ENCODE measurements at regions not wholly inside any gene's neighbourhood (a gene's known extent, or its start where the extent isn't known, plus 50 kb on each side); places are given as distances from the start of the nearest gene placed in this dataset.

DNA sequence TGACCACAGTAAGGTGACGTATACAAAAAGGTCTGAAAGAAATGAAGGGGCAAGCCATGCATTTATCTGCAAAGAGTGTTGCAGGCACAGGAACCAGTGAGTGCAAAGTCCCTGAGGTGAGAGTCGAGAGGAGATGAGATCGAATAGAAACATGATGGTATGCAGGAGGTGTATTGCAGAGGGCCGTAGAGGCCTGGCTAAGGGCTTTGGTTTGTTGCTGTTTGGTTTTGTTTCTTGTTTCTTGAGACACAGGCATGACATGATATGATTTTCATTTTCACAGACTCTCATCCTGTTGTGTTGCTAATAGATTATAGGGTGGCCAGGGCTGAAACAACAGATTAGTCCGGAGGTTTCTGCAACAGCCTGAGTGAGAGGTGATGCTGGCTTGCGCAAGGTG is 80.4 kb downstream of the HSPH1 start:
- DNase-seq = no peak

DNA sequence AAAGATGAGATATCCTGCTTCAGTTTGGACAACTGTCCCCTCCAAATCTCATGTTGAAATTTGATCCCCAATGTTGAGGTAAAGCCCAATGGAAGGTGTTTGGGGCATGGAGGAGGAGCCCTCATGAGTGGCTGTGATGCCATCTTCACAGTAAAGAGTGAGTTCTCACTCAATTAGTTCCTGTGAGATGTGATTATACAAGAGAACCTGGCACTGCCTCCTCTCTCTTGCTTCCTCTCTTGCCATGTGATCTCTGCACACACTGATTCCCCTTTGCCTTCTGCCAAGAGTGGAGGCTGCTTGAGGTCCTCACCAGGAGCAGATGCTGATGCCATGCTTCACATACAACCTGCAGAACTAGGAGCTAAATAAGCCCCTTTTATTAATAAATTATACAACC is 86.9 kb downstream of the HSPH1 start:
- no peak for DNase-seq

DNA sequence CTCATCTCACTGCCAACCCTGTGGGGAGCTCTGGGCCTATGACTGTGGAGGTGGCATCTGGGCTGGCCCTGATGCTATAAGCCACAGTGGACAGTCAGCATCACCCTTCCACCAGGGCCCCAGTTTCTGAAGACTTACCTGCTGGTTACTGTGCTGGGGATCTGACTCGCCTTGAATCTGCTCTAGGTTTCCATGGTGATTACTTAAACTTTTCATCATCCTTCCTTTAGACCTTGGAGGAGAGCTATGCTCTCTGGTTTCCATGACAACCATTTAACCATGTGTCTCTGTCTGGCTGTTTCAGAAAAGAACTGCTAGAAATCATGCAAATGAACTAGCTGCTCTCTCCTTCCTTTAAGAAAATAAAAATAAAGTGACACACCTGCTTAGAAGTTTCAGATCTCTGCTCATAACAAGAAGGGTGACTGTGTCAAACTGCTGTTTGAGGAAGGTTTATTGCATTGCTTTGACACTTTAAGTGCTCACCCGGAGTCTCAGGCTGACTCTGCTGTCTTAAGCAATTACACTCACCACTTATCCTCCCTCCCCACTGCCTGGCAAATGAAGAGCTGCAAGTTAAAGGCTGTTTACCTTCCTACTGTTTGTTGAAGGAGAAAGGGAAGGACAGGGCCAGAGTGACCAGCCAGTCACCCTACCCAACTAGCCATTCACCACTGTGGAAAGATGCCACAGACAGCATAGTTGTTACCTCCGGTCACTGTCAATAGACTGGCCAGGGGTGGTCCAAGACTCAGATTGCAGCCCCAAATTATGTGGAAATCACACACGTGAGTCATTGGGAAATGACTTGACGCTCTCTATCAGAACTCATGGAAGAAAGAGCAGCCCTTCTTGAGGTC is 87.6 kb downstream of the HSPH1 start:
- peak; percentile 53 for DNase-seq

DNA sequence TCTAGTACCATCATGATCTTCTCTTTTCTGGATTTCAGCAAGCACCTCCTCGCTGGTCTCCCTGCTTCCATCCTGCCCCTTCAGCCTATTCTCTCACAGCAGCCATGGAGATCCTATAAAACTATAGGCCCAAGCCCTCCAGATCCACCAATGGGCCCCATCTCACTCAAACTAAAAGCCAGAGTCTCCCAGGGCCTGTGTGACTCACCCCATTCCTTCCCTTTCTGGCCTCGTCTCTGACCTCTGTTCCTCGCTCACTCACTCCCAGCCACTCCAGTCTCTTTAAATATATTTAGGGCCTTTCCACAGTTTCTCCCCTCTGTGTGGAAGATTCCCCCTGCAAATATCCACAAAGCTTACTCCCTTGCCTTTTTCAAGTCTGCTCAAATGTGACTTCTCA is 89.7 kb downstream of the HSPH1 start:
- DNase-seq = no peak

DNA sequence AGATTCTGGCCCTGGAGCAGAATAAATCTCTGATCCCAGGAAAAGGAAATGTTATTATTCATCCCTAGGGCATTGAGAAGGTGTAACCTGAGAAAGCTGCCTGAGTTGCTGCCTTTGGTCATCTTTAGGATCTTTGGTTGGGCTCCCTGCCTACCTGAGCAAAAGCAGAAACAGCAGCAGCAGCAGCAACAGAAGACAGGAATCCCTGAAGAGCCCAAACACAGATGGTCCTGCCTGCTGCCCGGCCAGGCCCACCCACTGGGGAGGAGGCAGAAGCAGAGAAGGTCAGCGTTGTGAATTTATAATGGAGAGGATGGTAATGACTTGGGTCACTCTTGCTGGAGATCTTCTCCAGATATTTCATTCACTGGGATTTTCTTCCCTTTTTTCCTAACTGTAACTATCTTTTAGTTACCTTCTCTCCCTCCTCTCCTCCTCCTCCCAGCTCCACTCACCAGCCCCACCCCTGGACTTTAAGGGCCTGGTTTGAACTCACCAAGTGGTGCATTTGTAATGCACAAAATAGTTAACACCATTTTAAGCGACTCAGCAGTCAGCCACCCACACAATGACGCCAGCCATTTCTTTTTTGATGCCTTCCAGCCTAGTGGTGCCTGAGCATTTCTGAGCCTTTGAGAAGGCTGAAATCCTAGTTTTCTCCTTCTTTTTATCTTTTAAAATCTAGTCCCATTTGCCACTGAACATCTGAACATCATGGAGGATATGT is 91.7 kb downstream of the HSPH1 start:
- DNase-seq = peak; percentile 12

DNA sequence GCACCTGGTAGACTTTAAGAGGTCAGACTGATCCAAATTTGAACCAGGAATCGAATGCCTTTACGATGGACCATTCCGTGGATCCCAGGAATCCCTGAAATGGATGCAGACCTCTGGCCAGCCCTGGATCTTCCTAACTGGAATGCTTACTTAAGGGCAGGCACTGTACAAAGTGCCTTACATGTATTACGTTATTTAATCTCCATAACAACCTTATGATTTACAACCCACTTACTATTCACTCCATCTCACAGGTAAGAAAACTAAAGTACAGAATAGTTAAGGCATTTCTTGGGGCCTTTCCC is 93.6 kb downstream of the HSPH1 start:
- no peak for DNase-seq

DNA sequence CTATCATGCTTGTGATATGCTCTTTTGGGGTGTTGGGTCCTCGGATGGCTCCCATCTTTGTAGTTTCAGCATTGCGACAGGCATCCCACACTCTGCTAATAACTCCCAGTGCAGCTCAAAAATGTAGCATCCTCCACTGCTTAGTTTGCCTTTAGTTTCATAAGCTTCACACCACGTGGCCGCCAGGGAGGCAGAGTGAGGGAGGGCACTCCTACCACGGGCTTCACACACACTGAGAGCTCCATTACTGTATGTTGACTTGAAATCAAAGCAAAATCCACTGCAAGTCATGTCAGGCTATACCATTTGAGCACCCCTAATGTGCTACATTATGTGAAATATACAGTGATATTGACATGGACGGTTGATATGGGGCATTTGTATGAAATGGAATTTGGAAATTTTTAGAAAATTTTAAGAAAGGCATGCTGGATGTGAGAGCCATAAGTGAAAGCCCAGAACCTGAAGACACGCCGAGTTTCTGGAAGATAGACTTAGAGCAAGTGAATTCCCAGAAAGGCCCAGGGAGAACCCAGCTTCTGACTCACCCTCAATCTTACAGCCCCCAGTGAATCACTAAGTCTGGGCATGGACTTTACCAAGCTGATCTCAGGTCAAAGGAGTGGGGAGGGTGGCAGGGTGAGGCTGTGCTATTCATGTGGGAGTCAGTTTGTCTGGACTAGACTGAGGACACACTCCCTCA is 94.1 kb downstream of the HSPH1 start:
- no peak for DNase-seq

DNA sequence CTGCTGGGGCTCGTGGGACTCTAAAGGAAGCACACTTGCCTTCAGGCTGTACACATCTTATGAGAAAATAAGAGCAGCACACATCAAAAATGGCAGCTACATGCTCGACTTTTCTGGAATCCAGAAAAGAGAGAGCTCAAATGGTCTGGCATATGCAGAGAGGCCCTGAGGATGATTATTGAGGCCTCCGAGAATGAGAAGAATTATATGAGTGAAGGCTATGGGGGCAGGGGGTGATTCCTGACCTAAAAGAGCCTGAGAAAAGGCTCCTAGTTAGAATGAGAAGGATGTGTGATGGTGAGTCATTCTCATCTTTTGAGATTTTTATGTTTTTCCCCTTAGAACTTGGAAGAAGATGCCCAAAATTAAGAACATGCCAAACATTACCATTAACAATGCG is 97.1 kb downstream of the HSPH1 start:
- DNase-seq = no peak

DNA sequence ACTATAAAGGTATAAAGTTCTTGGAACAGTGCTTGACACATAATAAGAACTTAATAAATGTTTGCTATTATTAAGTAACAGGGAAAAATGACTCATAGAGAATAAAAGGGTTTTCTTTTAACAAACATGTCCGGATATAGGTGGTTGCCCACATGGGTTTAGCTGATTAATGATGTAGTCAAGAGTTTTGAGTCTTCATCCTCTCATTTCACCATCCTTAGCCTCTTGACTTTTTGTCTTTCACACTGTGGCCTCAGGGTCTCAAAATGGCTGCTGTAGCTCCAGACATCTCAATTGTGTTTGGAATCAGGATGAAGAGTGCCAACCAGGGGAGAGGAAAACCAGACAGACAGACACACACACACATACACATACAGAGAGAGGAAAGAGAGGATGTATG is 97.9 kb downstream of the HSPH1 start:
- DNase-seq = no peak

DNA sequence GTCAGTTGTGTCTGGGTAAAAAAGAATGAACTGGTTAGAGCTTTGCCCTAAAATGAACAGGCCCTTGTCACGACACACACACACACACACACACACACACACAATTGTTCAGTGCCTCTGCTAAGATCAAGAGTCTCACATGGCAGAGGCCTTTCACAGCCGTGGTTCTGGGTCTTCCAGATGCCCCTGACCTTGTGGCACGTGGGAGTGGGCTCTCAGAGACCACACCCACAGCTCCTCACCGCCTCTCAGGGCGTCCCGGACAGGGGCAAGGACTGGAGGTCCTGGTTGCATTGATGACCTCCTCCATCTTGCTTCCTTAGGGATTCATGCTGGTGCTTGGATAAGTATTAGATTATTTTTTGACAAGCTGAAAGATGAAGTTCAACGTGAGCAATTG is 101.0 kb downstream of the HSPH1 start:
- DNase-seq = no peak

DNA sequence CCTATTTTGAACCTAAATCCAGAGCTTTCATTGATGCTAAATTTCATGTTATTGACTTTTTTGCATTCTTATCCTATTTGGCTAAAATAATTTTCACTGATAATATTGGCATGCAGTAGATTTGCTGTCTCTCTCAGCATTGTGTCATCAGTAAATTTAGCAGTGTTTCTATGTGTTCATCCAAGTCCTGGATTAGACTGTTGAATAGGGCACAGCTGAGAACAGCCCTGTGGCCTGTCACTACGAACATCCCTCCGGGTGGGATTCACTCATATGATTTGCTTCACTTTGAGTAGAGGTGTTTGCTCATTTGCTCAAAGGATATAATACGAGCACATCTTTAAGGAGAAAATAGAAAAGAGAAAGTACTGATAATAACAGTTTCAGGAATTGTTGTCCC is 101.5 kb downstream of the HSPH1 start:
- DNase-seq = no peak

DNA sequence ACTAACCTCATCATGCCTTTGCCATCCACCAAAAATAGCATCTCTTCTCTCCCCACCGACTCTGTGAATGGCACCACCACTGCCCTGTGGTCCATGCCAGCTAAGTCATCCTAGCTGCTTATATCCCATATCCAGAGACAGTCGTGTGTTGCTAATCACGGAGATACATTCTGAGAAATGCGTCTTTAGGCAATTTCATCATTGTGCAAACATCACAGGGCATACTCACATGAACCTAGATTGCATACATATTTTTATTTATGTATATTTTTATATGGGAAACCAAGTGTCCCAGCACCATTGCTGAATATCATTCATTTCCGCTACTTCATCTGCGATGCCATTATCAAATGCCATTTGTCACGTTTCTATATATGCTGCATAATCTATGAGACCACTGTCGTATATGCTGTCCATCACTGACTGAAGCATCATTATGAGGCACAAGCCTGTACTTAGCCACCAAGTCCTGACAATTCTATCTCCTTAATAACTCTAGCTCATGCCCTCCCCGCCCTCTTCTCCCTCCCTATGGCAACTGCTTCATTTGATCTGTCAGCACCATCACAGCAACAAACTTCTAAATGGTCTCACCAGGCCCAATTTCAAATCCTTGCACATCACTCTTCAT is 104.2 kb downstream of the HSPH1 start:
- DNase-seq = no peak

DNA sequence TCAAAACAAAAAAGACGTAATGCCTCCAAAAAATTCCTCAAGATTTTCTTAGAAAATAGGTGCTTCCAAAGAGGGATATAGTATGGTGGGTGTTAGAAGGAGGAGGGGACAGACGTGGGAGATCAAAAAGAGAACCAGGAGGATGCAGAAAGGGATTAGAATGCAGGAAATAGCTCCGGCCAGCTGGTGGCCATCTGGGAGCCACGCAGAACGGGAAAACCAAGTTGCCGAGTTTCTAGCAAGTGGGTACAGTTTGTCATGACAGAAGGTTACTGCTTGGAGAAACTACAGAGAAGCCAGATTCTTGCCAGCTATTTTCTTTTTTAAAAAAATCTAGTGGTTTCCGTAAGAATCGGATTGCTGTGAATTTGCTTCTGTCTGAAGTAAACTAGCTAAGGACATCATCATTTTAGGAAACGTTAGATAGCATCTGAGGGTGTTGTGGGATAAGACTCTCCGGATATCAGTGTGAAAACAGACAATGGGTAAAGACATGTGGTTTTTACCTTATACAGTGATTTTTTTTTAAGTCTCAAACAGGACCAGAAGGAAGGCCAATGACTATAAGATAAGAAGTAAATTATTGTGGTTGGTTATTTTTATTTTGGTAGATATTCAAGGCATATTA is 104.9 kb downstream of the HSPH1 start:
- DNase-seq = no peak

DNA sequence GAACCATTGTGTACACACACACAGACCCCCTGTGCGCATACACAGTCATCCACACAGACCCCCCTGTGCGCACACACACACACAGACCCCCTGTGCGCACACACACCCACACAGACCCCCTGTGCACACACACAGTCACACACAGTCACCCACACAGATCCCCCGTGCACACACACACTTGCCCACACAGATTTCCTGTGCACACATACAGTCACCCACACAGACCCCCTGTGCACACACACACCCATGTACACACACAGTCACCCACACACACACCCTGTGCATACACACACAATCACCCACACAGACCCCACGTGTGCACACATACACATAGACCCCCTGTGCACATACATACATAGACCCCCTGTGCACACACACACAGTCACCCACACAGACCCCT is 106.1 kb downstream of the HSPH1 start:
- no peak for DNase-seq

DNA sequence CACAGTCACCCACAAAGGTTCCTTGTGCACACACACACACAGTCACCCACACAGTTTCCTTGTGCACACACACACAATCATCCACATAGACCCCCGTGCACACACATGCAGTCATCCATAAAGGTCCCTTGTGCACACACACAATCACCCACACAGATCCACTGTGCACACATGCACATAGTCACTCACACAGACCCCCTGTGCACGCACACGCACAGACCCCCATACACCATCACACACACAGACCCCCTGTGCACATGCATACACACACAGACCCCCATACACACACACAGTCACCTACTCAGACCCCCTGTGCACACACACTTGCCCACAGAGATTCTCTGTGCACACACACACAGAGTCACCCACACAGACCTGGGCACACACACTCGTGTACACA is 107.1 kb downstream of the HSPH1 start:
- no peak for DNase-seq

DNA sequence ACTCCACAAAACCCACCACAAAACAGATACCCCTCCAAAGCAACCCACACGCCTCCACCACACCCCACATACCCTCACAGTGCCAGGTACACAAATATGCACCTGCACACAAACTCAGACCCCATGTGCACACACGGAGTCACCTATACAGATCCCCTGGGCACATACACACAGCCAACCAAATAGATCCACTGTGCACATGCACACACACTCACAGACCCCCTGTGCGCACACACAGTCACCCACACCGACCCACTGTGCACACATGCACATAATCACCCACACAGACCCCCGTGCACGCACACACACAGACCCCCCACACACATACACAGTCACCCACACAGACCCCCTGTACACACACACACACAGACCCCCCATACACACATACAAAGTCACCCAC is 107.8 kb downstream of the HSPH1 start:
- DNase-seq = no peak

DNA sequence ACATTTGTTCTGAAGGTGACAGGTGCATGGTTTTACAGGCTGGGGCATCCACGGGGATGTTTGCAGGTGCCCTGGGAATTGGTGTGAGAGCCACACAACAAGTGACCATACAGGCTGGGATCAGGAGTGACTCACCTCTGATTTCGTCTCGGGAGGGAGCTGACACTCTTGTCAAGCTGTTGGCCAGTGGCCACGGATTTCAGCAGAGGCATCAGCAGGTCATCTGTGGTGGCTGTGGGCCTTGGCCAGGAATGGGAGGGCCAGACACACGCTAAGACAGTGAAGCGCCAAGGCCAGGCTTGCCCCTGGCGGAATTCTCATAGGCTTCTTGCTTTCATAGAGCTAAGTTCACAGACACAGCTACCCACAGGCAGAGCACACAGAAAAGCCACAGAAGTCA is 108.6 kb downstream of the HSPH1 start:
- no peak for DNase-seq

DNA sequence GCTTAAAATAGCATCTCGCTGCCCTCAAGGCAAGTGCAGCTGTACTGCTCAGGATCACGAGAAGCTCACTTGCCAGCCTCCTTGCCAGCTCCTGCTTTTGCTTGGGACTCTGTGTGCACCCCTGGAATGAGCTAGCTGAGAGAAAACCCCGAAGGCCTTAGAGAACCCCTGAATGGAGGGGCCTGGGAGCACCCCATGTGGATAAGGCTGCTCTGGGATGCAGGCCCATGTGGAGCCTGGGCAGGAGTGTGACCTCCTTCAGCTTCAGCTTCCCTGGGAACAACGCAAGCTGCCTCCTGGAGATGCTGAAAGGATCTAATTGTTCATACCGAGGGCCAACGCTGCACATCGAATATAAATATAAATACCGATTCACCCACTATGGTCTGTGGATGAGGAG is 109.2 kb downstream of the HSPH1 start:
- no peak for DNase-seq

DNA sequence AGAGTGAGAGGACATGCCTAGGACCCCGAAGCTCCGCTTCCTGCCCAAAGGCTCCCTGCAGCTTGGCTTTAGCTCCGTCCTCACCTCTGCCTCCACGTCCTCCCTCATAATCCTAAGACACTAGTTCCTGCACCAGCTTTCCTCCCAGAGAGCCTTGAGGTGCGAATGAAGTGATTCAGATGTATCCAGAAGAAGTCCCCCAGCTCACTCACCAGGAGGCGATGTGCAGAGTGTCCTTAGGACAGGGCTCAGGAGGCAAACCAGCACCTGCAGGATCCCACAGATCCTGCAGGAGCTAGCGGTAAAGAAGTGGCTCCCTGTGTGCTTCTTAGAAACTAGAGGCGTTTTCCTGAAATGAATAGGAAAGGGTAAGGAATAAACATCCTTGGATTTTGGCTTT is 109.7 kb downstream of the HSPH1 start:
- DNase-seq = peak; percentile 25

DNA sequence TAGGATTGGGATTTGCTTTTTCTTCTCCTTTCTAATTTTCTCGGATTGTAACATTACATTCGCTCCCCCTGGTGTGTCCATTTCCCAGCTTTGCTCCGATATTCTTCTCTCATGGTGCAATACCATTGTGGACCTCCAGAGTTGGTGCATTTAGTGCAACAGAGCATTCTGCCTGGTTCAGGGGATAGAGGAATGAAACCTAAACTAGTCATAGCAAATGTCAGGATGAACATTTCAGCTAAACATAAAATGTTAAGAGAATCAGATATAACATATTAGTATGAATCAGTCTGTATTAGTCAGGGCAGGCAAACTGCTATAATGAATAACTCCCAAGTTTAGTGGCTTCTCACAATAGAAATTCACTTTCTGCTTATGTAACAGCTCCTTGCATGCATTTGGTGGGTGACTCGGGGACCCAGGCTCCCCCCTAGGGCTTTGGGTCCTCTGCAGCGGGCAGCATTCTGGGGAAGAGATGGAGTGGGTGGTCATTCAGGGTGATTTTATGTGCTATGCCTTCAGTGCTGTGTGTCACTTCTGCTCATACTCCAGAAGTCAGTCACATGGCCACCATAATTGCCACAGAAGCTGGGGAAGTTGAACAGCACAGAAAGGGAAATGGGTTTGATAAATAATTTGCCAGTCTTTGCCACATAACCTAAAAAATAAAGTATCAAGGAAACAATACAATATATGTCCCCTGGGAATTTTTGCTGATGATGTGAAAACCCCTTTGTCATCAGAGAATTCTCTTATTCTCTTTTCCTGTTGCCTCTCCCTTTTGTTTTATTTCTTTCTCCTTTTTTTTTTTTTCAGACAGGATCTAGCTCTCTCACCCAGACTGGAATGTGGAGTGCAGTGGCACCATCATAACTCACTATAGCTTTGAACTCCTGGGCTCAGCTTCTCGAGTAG is 111.0 kb downstream of the HSPH1 start:
- DNase-seq = peak; percentile 26

DNA sequence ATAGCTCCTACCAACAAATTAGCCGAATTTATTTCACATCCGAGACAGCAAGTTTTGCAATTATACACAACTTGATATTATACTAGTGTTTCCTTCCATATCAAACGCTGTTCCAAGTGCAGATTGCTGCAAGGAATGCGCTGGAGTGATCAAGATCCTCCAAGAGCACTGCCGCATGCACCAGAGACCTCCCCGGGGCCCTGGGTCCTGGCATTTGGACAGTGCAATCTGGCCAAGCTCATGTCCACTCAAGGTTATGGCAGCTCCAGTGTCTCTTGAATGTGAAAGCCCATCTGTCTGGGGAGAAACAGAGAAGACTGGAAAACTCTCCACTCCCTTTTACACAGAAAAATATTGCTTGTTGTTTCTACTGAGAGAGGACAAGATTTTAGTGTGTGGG is 111.9 kb downstream of the HSPH1 start:
- DNase-seq = no peak

DNA sequence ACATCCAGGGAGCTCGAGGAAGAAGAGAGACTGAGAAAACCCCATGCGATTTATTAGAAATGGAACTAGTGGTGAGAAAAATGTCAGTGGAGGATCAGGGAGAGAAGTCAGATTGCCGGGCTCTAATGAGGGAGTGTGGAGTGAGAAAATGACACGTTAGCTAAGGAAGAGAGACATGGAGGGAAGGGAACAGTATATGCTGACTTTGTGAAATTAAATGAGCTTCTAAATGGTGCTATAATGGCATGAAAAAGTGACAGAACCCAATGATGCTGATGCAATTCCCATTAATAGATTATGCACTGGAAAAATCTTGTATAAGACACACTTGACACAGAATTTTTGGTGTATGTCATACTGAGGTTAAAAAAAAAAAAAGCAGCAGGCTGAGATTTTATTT is 112.6 kb downstream of the HSPH1 start:
- no peak for DNase-seq

Measured in NCI-H69 (cell line).